K562 (cell line): ENCODE measurements at regions not wholly inside any gene's neighbourhood (a gene's known extent, or its start where the extent isn't known, plus 50 kb on each side); places are given as distances from the start of the nearest gene placed in this dataset.

Experiments
- ARHGAP35 ChIP-seq: fragments of 450-650 bp; IDR thresholded peaks from 2 replicates; pipeline ENCODE4 v1.6.1; 2018; ENCODE audit not compliant: partially characterized antibody
- ARID3A ChIP-seq: IDR thresholded peaks from 2 replicates; pipeline ENCODE4 v1.6.1; 2012; ENCODE audit warnings: low read depth, low read length, improper control_type of control experiment, borderline replicate concordance
- BRD9 ChIP-seq: fragments of 450-650 bp; IDR thresholded peaks from 2 replicates; pipeline ENCODE4 v1.6.1; 2018; ENCODE audit warnings: low read depth; ENCODE audit not compliant: partially characterized antibody
- ETV5 ChIP-seq: sonication (generic); formaldehyde crosslinking; IDR thresholded peaks from 2 replicates; pipeline ENCODE4 v1.4.0; 2020; ENCODE audit warnings: low read depth, mild to moderate bottlenecking, missing genetic modification reagents
- LEF1 ChIP-seq: fragments of 450-650 bp; IDR thresholded peaks from 2 replicates; pipeline ENCODE4 v1.6.1; 2016; ENCODE audit warnings: mild to moderate bottlenecking
- MAFG ChIP-seq: fragments of 450-650 bp; conservative IDR thresholded peaks from 2 replicates; pipeline ENCODE4 v1.6.1; 2016; ENCODE audit warnings: missing genetic modification characterization, missing compliant biosample characterization
- MNT ChIP-seq, 2 experiments: fragments of 450-650 bp; conservative IDR thresholded peaks; 2 replicates each; pipeline ENCODE4 v1.6.1; 2017; ENCODE audit warnings: mild to moderate bottlenecking in 2 of 2, moderate library complexity in 2 of 2
- MYNN ChIP-seq, 2 experiments: sonication (generic); formaldehyde crosslinking in 1 of 2; IDR thresholded peaks; 2 replicates each; pipeline versions ENCODE4 v1.5.0 to v1.6.1; 2016 to 2020; ENCODE audit warnings: antibody characterized with exemption in 1 of 2, missing genetic modification reagents in 1 of 2
- POLR2AphosphoS5 ChIP-seq: IDR thresholded peaks from 2 replicates; pipeline ENCODE4 v1.6.1; 2011; ENCODE audit warnings: mild to moderate bottlenecking, low read depth, low read length, moderate library complexity; ENCODE audit not compliant: control insufficient read depth, insufficient read depth
- STAT6 ChIP-seq: sonication (generic); formaldehyde crosslinking; IDR thresholded peaks from 2 replicates; pipeline ENCODE4 v1.8.1; 2023; ENCODE audit warnings: mild to moderate bottlenecking, missing genetic modification reagents
- TBP ChIP-seq: optimal IDR thresholded peaks from 2 replicates; pipeline ENCODE3; 2011; ENCODE audit warnings: low read depth, low read length, improper control_type of control experiment
- TEAD4 ChIP-seq, 2 experiments: sonication (generic) in 1 of 2; formaldehyde crosslinking in 1 of 2; IDR thresholded peaks; 2 replicates each; pipeline versions ENCODE4 v1.6.1 to v1.8.0; 2012 to 2022; ENCODE audit warnings: borderline replicate concordance in 1 of 2, inconsistent platforms in 1 of 2, low read length in 1 of 2, mild to moderate bottlenecking in 1 of 2, missing genetic modification reagents in 1 of 2
- TRIM28 ChIP-seq: fragments of 450-650 bp; IDR thresholded peaks from 2 replicates; pipeline ENCODE4 v1.6.1; 2017
- USF2 ChIP-seq: sonication (generic); formaldehyde crosslinking; IDR thresholded peaks from 2 replicates; pipeline ENCODE4 v1.5.0; 2020; ENCODE audit warnings: missing genetic modification reagents
- ZBTB26 ChIP-seq: fragments of 450-650 bp; formaldehyde crosslinking; IDR thresholded peaks from 2 replicates; pipeline ENCODE4 v1.4.0; 2022; ENCODE audit warnings: missing genetic modification characterization
- ZNF24 ChIP-seq: fragments of 450-650 bp; IDR thresholded peaks from 2 replicates; pipeline ENCODE4 v1.6.1; 2016
- ZNF395 ChIP-seq: fragments of 200-800 bp; sonication (Bioruptor generic); IDR thresholded peaks from 2 replicates; pipeline ENCODE4 v1.6.1; 2017; ENCODE audit warnings: missing genetic modification characterization, missing compliant biosample characterization

- 0 out of 4 replicates have a peak, but pooled peaks have one; percentile 17 to 40 for TF ChIP-seq MNT (conservative IDR thresholded peaks at IDR 0.05)
- TF ChIP-seq STAT6 (CRISPR knock-in tag): no peak
- peak; percentile 54 for TF ChIP-seq TBP
- peak; percentile 87 for TF ChIP-seq LEF1
- TF ChIP-seq ETV5 (CRISPR knock-in tag): no peak
- peak; percentile 53 for TF ChIP-seq BRD9
- peak; percentile 84 for TF ChIP-seq USF2 (CRISPR knock-in tag)
- 0 out of 2 replicates have a peak, but pooled peaks have one; percentile 38 for TF ChIP-seq TRIM28
- TF ChIP-seq MYNN (IDR thresholded peaks at IDR 0.05): no peak; the same call in 1 of the 2 replicates
- TF ChIP-seq MYNN (CRISPR knock-in tag; IDR thresholded peaks at IDR 0.05): no peak
- no peak for TF ChIP-seq ARHGAP35
- peak; percentile 64; the same call in 1 of the 2 replicates for TF ChIP-seq ZNF24
- peak; percentile 92 for TF ChIP-seq TEAD4 (IDR thresholded peaks at IDR 0.05; ENCODE audit: low read length)
- no peak for TF ChIP-seq TEAD4 (CRISPR knock-in tag; IDR thresholded peaks at IDR 0.05; ENCODE audit: borderline replicate concordance)
- peak; percentile 43; the same call in 1 of the 2 replicates for TF ChIP-seq ZNF395 (CRISPR knock-in tag)
- peak; percentile 73 for TF ChIP-seq POLR2AphosphoS5
- TF ChIP-seq MAFG (tag): peak; percentile 66
- 0 out of 2 replicates have a peak, but pooled peaks have one; percentile 26 for TF ChIP-seq ZBTB26 (CRISPR knock-in tag)
- 0 out of 2 replicates have a peak, but pooled peaks have one; percentile 35 for TF ChIP-seq ARID3A
Observed at GRCh38 chr18:30679285-30679930, 363.1 kb downstream of the DSC3 start (continued).
